ENCODE measurements at regions not wholly inside any gene's neighbourhood (a gene's known extent, or its start where the extent isn't known, plus 50 kb on each side); places are given as distances from the start of the nearest gene placed in this dataset.

DNA sequence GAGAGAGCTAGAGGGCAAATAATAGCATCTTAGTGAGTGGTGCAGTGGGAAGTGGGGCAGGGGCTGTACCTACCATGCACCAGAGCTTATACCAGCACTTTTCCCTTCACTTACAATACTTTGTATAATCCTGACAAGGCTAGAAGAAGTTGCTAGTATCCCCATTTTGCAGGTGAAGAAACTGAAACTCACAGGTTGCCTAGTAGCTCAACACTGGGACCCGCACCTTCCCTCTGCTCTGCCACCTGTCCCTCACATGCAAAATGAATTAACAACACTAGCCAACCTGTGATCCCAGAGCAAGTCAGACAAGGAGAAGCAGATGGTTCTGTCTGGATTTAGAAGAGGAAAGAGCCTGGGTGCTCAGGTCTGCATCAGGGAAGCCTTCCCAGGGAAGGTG is 510.4 kb downstream of the BUD13 start:
- H3K9me3 Mint-ChIP-seq, result no peaks in the 10 kb centered on the region
- H3K4me1 Mint-ChIP-seq (ENCODE audit: low read depth in 2 of 2), result peaks cover 0 to 3% of the 10 kb centered on the region in 2 donors
- no peak for ATAC-seq
- no peaks in the 10 kb centered on the region for H3K36me3 Mint-ChIP-seq
- peaks cover 20 to 28% of the 10 kb centered on the region in 2 donors for H3K27me3 Mint-ChIP-seq
- H3K27ac Mint-ChIP-seq, result no peak overlapping the region
- H3K4me3 Mint-ChIP-seq, result no peak overlapping the region
- no peak for DNase-seq (ENCODE audit: low spot score)

DNA sequence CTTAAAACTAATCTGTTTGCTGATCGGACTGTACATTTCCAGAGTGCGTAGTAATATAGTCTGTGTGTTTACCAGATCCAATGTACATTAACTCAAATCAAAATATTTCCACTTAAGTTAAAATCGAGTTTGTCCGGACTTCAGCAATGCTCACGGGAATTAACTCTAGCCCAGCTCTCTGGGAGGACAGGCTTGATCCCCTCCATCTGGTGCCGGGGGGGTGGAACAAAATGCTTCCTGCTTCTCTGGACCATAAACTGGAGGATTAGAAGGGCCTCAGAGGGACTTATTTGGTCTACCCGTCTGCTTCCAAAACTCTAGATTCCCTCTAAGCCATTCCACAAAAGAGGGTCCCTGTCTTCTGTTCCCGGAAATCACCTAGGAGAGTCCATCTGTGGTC is 511.2 kb downstream of the BUD13 start:
- Mint-ChIP-seq H3K4me1 (ENCODE audit: low read depth in 2 of 2) (peaks cover 0 to 3% of the 10 kb centered on the region in 2 donors), H3K36me3 (no peaks in the 10 kb centered on the region), H3K27me3 (peaks cover 20 to 29% of the 10 kb centered on the region in 2 donors), H3K4me3 (no peak overlapping the region), H3K27ac (no peak overlapping the region), H3K9me3 (no peaks in the 10 kb centered on the region)
- ATAC-seq (no peak), DNase-seq (ENCODE audit: low spot score) (no peak)

DNA sequence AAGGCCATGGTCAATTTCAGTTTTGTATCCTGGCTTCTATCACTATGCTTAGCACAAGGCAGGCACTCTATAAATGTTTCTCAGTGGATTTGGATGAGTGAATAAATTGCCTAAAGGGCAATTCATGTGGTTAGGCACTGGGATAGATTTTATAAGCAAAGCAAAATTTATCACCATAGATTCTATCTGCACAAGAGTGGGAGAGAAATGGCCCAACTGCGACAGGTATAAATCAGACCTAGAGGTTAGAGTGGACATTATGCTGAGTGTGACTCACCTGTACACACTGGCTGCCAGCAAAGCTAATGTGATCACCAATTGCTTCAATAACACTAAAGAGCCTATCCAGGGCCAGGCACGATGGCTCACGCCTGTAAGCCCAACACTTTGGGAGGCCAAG is 514.0 kb downstream of the BUD13 start:
- Mint-ChIP-seq H3K4me3 (no peak overlapping the region), H3K36me3 (no peaks in the 10 kb centered on the region), H3K4me1 (ENCODE audit: low read depth in 2 of 2) (peaks cover 0 to 3% of the 10 kb centered on the region in 2 donors), H3K27ac (no peak overlapping the region), H3K27me3 (peaks cover 18 to 35% of the 10 kb centered on the region in 2 donors), H3K9me3 (no peaks in the 10 kb centered on the region)
- DNase-seq (ENCODE audit: low spot score) (no peak), ATAC-seq (no peak)

DNA sequence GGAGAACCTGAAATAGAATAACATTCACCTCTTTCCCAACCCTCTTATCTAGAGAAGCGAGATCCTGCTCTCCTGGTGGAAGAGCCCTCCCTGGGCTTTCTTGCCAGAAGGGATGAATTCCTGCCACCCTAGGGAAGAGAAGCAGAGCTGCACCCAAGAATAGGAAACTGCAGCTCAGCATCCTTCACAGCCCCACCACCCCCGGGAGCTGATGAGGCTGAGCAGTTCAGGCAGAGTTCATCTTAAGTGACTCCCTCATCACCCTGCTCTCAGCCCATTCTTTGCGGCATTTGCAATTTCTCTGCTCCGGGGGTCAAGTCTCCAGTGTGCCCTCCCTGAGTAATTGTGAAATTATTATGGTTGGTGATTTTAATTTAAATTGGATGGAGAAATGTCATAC is 514.9 kb downstream of the BUD13 start:
- no peak overlapping the region for H3K4me3 Mint-ChIP-seq
- no peak for ATAC-seq
- no peak overlapping the region for H3K27ac Mint-ChIP-seq

DNA sequence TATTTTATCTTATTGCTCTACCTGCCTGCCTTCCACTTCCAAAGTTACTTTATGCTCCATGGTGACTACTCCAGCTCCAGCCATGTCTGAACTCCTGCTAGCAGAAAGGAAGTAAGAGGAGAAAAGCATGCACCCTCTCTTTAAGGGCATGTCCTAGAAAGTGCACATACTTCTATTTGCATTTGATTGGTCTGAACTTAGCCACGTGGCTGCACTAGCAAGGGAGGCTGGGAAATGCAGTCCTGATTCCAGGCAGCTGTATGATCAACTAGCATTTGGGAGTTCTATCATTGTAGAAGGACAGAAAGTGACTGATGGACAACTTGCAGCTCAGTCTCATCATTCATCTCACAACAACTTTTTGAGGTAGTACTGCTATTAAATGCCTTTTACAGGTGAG is 515.7 kb downstream of the BUD13 start:
- H3K4me3 Mint-ChIP-seq, result no peak overlapping the region
- H3K36me3 Mint-ChIP-seq, result no peaks in the 10 kb centered on the region
- no peak overlapping the region for H3K27ac Mint-ChIP-seq
- no peak for DNase-seq (ENCODE audit: low spot score)
- no peaks in the 10 kb centered on the region for H3K4me1 Mint-ChIP-seq (ENCODE audit: low read depth in 2 of 2)
- no peak for ATAC-seq
- H3K27me3 Mint-ChIP-seq, result peaks cover 15 to 33% of the 10 kb centered on the region in 2 donors
- no peaks in the 10 kb centered on the region for H3K9me3 Mint-ChIP-seq

More for the DNA sequence above, 514.9 kb downstream of the BUD13 start:
- peaks cover 0 to 3% of the 10 kb centered on the region in 2 donors for H3K4me1 Mint-ChIP-seq (ENCODE audit: low read depth in 2 of 2)
- DNase-seq (ENCODE audit: low spot score), result no peak
- H3K36me3 Mint-ChIP-seq, result no peaks in the 10 kb centered on the region
- H3K27me3 Mint-ChIP-seq, result peaks cover 15 to 35% of the 10 kb centered on the region in 2 donors
- no peaks in the 10 kb centered on the region for H3K9me3 Mint-ChIP-seq

DNA sequence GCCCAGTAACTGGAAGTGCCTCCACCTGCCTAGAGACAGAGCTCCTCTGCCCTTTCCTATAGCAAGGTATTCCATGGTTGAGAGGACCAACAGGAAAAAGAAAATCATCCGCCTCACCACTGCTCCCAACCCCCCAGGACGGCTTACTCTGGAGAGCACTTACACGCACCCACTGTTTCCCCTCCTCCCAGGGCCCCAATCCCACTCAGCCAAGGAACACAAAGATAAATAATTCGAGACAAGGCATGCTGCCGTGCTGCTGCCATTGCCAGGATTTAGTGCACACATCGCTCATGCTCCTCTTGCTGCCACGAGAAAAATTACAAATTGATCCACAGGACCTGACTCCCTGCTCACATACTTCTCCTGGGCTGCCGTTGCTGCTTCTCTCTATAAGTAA is 516.6 kb downstream of the BUD13 start:
- no peaks in the 10 kb centered on the region for H3K9me3 Mint-ChIP-seq

DNA sequence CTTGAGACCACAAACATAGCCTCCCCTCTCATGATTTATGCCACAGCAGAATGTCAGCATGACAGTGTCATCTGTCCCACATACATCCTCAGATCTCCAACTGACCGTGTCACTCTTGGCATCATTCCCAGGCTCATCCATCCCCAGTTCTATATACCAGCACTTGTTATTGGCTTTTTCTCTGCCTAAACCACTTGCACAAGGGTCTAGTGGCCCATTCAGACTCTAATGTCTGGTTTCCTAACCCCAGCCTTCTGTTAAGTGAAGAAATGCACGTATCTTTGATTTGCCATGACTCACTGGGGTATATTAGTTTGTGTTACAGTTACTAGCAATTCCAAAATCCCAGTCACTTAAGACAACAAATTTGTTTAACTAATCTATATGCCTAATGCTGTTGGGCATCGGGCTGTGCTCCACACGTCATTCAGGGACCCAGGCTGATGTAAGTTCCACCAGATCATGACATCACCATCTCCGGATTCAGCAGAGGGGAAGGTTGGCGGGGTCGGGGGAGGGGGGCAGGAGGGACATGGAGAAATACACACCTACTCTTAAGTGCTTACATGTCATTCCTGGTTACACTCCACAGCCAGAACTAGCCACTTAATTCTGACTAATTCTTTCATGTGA is 517.4 kb downstream of the BUD13 start:
- H3K27ac Mint-ChIP-seq, result no peak overlapping the region
- H3K4me3 Mint-ChIP-seq, result no peak overlapping the region
- ATAC-seq (no peak), DNase-seq (ENCODE audit: low spot score) (no peak)
- H3K9me3 Mint-ChIP-seq, result no peaks in the 10 kb centered on the region
- peaks cover 13 to 24% of the 10 kb centered on the region in 2 donors for H3K27me3 Mint-ChIP-seq
- no peaks in the 10 kb centered on the region for H3K4me1 Mint-ChIP-seq (ENCODE audit: low read depth in 2 of 2)
- H3K36me3 Mint-ChIP-seq, result no peaks in the 10 kb centered on the region

More for the DNA sequence above, 516.6 kb downstream of the BUD13 start:
- Mint-ChIP-seq H3K36me3 (no peaks in the 10 kb centered on the region), H3K4me3 (no peak overlapping the region), H3K27ac (no peak overlapping the region), H3K27me3 (peaks cover 13 to 27% of the 10 kb centered on the region in 2 donors), H3K4me1 (ENCODE audit: low read depth in 2 of 2) (no peaks in the 10 kb centered on the region)
- ATAC-seq, result no peak
- no peak for DNase-seq (ENCODE audit: low spot score)

DNA sequence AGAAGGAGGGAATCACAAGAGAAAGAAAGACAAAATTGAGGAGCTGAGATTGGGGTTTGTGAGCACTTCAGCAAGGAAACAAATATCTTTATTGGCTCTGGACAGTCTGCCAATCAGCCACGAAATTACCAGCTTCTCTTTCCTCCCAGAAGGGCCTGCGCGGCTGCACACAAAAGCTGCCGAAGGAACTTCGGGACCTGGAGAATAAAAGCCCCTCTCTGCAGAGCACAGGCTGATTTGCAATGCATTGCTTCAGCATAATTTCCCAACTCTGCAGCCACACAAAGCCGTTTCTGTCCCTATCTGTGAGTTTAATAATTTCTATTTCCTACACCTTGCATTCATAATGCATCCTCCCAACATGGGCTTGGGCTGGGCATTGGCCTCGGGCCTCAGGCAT is 522.6 kb downstream of the BUD13 start:
- Mint-ChIP-seq H3K36me3 (no peaks in the 10 kb centered on the region), H3K4me1 (ENCODE audit: low read depth in 2 of 2) (no peaks in the 10 kb centered on the region), H3K27ac (no peak overlapping the region), H3K27me3 (peaks cover 14 to 17% of the 10 kb centered on the region in 2 donors), H3K9me3 (no peaks in the 10 kb centered on the region), H3K4me3 (no peak overlapping the region)
- ATAC-seq (no peak), DNase-seq (ENCODE audit: low spot score) (no peak)

DNA sequence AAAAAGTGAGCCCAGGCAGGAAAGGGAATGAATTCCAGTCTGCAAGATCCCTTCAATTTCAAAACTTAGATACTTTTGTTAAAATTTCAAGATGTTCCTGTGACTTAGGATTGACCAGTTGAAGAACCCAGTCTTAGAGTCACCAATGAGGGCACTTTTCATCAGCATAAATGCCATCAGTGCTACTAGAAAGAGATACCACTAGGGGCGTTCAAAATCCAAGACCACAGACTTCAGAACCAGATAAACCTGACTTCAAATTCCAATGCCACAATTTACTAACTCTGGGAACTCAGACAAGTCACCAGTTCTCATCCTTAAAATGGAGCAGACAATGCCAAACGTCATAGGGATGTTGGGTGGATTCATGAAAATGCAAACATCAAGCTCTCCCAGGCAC is 523.2 kb downstream of the BUD13 start:
- peaks cover 15 to 18% of the 10 kb centered on the region in 2 donors for H3K27me3 Mint-ChIP-seq
- no peak for ATAC-seq
- no peak overlapping the region for H3K27ac Mint-ChIP-seq
- no peak for DNase-seq (ENCODE audit: low spot score)
- no peaks in the 10 kb centered on the region for H3K4me1 Mint-ChIP-seq (ENCODE audit: low read depth in 2 of 2)
- no peak overlapping the region for H3K4me3 Mint-ChIP-seq
- H3K36me3 Mint-ChIP-seq, result no peaks in the 10 kb centered on the region
- no peaks in the 10 kb centered on the region for H3K9me3 Mint-ChIP-seq

DNA sequence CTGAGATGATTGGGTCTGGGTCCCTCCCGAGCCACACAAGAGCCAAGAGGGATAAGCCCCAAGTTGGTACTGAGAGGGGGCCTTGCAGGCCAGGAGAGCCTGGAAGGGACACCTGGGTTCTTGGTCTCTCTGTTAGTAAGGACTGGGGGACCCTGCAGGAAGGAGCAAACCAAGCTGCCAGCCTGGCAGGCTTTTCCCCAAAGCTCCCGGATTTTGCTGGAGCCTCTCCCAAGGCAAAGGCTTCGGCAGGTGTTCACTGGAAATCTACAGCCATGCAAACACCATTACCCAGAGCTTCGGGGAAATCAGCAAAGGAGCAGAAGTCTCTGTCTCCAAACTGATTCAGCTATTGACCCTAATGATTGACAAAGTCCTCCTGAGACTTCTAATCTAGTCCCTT is 527.9 kb downstream of the BUD13 start:
- Mint-ChIP-seq H3K36me3 (no peaks in the 10 kb centered on the region), H3K9me3 (no peaks in the 10 kb centered on the region), H3K4me1 (ENCODE audit: low read depth in 2 of 2) (no peaks in the 10 kb centered on the region), H3K27ac (no peak overlapping the region), H3K4me3 (no peak overlapping the region), H3K27me3 (peaks cover 9 to 29% of the 10 kb centered on the region in 2 donors)
- ATAC-seq (no peak), DNase-seq (ENCODE audit: low spot score) (no peak)

DNA sequence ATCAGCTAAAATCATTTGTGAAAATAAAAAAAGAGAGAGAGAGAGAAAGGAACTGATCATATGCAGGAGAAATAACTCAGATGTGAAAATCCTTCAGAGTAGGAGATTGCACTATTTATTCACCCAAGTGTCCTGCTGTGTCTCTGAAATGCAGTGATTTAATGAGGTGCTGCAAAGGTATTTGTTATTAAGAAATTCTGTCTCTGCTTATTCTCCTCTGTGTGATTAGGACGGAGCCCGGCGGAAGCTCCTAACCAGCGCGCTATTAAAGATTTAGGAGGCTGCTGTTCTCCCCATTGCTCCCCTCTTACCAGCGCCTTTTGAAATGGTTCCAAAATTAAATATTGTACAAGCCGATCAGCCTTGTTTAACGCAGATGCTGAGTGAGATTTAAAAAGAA is 528.3 kb downstream of the BUD13 start:
- Mint-ChIP-seq H3K4me3 (no peak overlapping the region), H3K27me3 (peaks cover 6 to 29% of the 10 kb centered on the region in 2 donors), H3K27ac (no peak overlapping the region), H3K36me3 (no peaks in the 10 kb centered on the region), H3K4me1 (ENCODE audit: low read depth in 2 of 2) (no peaks in the 10 kb centered on the region), H3K9me3 (no peaks in the 10 kb centered on the region)
- ATAC-seq (no peak), DNase-seq (ENCODE audit: low spot score) (no peak)

DNA sequence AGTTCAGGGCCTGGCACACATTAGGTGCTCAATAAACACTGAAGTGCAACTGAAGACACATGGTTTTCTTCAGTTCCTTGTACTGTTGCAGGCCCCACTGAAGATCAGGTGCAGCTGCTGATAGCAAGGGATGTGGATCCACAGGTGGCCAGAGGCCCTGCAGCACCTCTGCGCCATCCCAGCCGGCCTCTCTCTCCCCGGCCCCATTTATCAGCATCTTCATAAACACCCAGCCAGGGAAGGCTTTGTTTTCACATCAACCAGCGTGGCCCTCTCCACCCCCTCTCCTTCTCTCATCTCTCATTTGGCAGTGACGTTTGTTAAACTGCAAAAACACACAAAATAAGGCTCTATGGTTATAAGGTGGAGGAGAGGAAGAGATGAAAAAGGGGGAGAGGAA is 528.8 kb downstream of the BUD13 start:
- ATAC-seq (no peak), DNase-seq (ENCODE audit: low spot score) (no peak)
- Mint-ChIP-seq H3K36me3 (no peaks in the 10 kb centered on the region), H3K27ac (no peak overlapping the region), H3K27me3 (peaks cover 6 to 29% of the 10 kb centered on the region in 2 donors), H3K4me1 (ENCODE audit: low read depth in 2 of 2) (no peaks in the 10 kb centered on the region), H3K9me3 (no peaks in the 10 kb centered on the region), H3K4me3 (no peak overlapping the region)

DNA sequence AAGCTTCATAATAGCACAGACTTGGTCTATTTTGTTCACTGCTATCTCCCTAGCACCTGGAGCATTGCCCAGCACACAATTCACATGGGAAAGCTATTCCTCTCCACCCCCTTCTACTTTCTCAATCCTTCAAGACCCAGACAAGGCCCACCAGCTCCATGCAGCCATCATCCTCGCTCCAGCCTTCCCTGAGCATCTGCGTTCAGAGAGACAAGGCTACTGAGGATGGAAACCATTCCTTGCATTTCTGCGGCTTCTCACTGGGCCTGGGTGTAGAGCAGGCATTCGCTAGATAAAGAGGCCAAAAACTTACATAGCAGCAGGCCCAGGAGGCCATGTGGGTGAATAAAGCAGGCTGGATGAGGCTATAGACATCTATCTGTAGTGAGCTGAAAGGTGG is 530.8 kb downstream of the BUD13 start:
- Mint-ChIP-seq H3K4me3 (no peak overlapping the region), H3K36me3 (no peaks in the 10 kb centered on the region)

DNA sequence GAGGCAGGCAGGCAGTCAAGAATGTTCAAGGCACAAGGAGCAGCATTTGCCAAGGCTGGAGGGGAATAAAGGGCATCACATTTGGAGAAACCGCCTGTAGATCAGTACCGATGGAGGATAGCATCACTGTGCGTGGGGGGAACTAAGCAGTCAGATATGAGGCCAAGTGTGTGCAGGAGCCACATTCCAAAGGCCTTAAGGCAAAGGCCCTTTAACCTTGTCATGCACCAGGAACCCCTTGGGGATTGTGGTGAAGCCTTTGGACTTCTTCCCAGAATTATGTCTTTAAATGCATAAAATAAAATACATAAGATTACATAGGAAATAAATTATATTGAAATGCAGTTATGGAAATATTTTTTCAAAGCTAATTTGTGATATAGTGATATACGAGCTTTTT is 532.1 kb downstream of the BUD13 start:
- DNase-seq (ENCODE audit: low spot score) (no peak), ATAC-seq (no peak)
- H3K36me3 Mint-ChIP-seq, result no peaks in the 10 kb centered on the region
- no peaks in the 10 kb centered on the region for H3K9me3 Mint-ChIP-seq
- H3K4me3 Mint-ChIP-seq, result no peak overlapping the region
- H3K27me3 Mint-ChIP-seq, result peaks cover 3 to 37% of the 10 kb centered on the region in 2 donors
- H3K4me1 Mint-ChIP-seq (ENCODE audit: low read depth in 2 of 2), result no peaks in the 10 kb centered on the region
- H3K27ac Mint-ChIP-seq, result no peak overlapping the region

More for the DNA sequence above, 530.8 kb downstream of the BUD13 start:
- Mint-ChIP-seq H3K4me1 (ENCODE audit: low read depth in 2 of 2) (no peaks in the 10 kb centered on the region), H3K27ac (no peak overlapping the region), H3K27me3 (peaks cover 3 to 31% of the 10 kb centered on the region in 2 donors), H3K9me3 (no peaks in the 10 kb centered on the region)
- no peak for DNase-seq (ENCODE audit: low spot score)
- ATAC-seq, result no peak

DNA sequence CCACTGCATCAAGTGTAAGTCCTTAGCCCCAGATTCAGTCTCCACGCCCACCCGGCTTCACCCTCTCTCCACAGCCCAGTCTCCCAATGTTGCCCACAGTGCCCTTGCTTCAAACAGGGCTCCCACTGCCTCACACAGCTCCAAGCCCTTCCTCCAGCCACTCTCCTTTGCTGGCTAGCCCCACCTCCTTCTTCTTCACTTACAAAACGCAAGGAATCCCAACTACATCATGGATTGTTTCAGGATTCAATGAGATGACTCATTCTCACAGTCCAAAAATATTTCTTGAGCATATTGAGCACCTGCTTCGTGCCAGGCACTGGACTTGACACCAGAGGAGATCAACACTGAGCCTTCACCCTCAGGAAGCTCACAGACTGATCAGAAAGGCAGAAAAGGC is 533.5 kb downstream of the BUD13 start:
- Mint-ChIP-seq H3K9me3 (no peaks in the 10 kb centered on the region), H3K27ac (no peak overlapping the region), H3K4me1 (ENCODE audit: low read depth in 2 of 2) (no peaks in the 10 kb centered on the region), H3K4me3 (no peak overlapping the region), H3K36me3 (no peaks in the 10 kb centered on the region), H3K27me3 (peaks cover 0 to 28% of the 10 kb centered on the region in 2 donors)
- ATAC-seq (no peak), DNase-seq (ENCODE audit: low spot score) (no peak)

Measured in natural killer cell treated with Interleukin-12 subunit alpha and Interleukin-12 subunit beta and Interleukin-15 and Interleukin-18, amount 100 ng/mL, for 72 hours (primary cell).